ENCODE measurements at regions not wholly inside any gene's neighbourhood (a gene's known extent, or its start where the extent isn't known, plus 50 kb on each side); places are given as distances from the start of the nearest gene placed in this dataset.

DNA sequence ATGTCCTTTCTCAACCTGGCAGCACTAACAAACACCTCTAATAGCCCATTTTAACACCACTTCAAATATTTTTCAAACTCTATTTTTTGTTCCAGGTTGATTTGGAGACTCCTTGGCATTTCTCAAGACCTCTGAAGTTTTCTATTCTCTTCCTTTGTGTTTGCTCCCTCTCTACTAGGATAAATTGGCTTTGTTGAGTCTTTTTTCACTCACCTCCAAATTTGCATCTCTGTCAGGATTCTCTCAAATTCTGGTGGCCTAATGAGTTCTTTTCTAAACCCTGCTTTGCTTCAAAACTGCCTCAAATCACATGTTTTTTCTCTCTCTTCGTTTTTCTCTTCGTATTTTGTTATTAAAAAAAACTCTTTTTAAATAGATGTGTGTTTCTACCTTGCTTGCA, 582.2 kb upstream of the ADGRL4 start:
- DNase-seq (ENCODE audit: low spot score): no peak

- DNase-seq (ENCODE audit: low spot score): no peak
These were observed 580.7 kb upstream of the ADGRL4 start for GRCh38 chr1:79587229-79587628.

GRCh38 chr1:79585801-79586200, 579.3 kb upstream of the ADGRL4 start:
- DNase-seq (ENCODE audit: low spot score): no peak

GRCh38 chr1:79575424-79575823, 568.9 kb upstream of the ADGRL4 start:
- DNase-seq (ENCODE audit: low spot score): no peak

DNA sequence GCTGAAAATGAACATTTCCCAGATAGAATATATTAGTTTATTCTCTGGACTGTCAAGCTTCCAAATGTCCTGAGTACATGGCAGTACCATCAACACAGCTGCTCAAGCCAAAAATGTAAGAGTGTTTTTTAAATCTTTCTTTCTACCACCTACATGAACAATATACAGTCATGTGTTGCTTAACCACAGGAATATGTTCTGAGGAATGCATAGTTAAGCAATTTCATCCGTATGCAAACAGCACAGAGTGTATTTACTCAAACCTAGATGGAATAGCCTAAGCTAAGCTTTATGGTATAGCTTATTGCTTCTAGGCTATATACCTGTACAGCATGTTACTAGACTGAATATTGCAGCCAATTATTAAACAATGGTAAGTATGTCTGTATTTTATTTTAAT, 561.9 kb upstream of the ADGRL4 start:
- no peak for DNase-seq (ENCODE audit: low spot score)

GRCh38 chr1:79561521-79561978, 555.0 kb upstream of the ADGRL4 start:
- no peak for DNase-seq (ENCODE audit: low spot score)

- DNase-seq (ENCODE audit: low spot score): no peak
These were observed 549.7 kb upstream of the ADGRL4 start for GRCh38 chr1:79556189-79556588.

GRCh38 chr1:79554688-79555087, 548.2 kb upstream of the ADGRL4 start:
- DNase-seq (ENCODE audit: low spot score): peak; percentile 3

DNA sequence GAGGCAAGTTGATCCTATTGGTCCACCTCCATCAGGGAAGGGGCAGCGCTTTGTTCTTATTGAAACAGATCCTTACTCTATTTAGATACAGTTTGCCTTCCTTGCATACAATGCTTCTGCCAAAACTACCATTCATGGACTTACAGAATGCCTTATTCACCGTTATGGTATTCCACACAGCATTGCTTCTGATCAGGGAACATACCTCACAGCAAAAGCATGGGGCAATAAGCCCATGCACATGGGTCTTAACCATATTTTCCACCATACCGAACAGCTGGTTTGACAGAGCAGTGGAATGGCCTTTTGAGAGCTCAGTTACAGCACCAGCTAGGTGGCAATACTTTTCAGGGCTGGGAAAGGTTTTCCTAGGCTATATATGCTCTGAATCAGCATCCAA, 544.8 kb upstream of the ADGRL4 start:
- DNase-seq (ENCODE audit: low spot score): no peak

GRCh38 chr1:79550402-79550801, 543.9 kb upstream of the ADGRL4 start:
- no peak for DNase-seq (ENCODE audit: low spot score)

DNA sequence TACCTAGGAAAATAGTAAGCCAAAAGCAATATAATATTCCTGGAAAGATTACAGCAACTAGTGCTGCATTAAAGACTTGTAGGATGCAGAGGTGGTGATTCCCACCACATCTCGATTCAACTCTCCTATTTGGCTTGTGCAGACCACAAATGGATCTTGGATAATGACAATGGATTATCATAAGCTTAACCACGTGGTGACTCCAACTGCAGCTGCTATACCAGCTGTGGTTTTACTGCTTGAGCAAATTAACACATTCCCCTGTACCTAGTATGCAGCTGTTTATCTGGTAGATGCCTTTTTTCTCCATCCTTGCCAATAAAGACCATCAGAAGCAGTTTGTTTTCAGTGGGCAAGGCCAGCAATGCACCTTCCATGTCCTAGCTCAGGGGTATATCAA, 542.7 kb upstream of the ADGRL4 start:
- no peak for DNase-seq (ENCODE audit: low spot score)

DNA sequence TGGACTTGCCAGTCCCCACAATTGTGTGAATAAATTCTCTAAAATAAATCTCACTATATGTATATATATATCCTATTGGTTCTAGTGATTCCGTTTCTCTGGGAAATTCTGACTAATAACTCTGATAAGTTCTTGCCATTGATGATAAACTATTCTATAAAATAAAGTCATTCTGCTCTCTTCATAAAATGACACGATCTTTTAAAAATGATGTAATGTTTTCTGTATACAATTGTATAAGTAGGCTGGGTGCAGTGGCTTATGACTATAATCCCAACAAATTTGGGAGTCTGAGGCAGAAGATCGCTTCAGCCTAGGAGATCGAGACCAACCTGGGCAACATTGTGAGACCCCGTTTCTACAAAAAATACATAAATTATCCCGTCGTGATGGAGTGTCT, 541.0 kb upstream of the ADGRL4 start:
- no peak for DNase-seq (ENCODE audit: low spot score)

GRCh38 chr1:79543394-79543793, 536.9 kb upstream of the ADGRL4 start:
- no peak for DNase-seq (ENCODE audit: low spot score)

DNA sequence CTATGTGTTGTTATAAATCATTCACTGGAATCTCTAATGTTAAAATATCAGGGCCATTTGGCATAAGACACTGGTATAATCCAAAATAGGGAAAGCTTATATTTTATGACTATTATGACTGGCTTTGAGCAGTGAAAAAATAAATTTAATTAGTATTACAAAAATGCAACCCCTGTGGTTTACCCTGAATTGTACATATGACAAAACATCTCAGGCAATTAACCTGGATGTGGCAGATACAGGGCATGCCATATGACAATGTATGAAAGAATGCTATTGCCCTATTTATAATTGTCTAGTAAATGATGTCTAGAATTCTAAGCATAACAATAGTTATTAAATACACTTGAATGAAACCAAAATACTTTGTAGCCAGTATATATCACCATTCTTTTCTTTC, 532.5 kb upstream of the ADGRL4 start:
- no peak for DNase-seq (ENCODE audit: low spot score)

DNA sequence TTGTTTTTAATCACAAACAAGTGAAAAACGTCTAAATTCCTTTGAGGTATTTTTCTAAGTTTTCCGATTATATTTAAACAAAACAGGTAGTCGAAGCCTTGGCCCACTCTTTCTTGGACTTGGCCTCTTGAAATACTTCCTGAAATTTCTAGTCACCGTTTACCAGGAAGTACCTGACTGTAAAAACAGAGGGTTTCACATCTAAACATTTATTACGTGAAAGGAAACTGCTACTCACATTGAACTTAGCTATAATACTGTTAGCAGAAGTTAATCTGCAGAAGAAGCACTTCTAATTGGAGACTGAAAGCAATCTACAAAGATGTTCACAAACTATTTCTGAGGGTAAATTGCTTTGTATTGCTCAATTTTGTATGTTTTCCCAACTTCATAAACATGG, 526.0 kb upstream of the ADGRL4 start:
- DNase-seq (ENCODE audit: low spot score): no peak

- no peak for DNase-seq (ENCODE audit: low spot score)
These were observed 525.3 kb upstream of the ADGRL4 start for GRCh38 chr1:79531790-79532189.

- DNase-seq (ENCODE audit: low spot score): no peak
These were observed 523.9 kb upstream of the ADGRL4 start for GRCh38 chr1:79530476-79530875.

- DNase-seq (ENCODE audit: low spot score): no peak
These were observed 523.5 kb upstream of the ADGRL4 start for GRCh38 chr1:79530055-79530454.

- no peak for DNase-seq (ENCODE audit: low spot score)
These were observed 517.6 kb upstream of the ADGRL4 start for GRCh38 chr1:79524126-79524525.

- no peak for DNase-seq (ENCODE audit: low spot score)
These were observed 512.7 kb upstream of the ADGRL4 start for GRCh38 chr1:79519084-79519760.

GRCh38 chr1:79517470-79518224, 511.1 kb upstream of the ADGRL4 start:
- DNase-seq (ENCODE audit: low spot score): no peak

GRCh38 chr1:79507770-79508169, 501.2 kb upstream of the ADGRL4 start:
- no peak for DNase-seq (ENCODE audit: low spot score)

DNA sequence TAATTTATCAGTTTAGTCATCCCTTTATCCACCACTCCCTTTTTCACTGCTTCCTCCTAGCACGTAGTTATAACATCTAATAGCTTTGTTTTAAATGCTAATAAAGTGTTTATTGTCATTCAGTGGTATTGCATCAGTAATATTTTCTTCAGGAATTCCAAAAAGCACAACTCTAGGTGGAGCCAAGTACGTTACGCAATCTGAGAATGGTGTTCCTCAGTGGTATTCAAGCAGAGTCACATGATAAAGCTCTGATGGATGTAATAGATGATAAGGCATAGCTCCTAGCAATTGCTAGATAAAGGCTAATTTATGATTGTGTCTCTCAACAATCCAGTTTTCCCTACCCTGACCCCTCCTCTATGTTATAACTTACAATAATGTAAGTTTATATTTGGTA, 494.6 kb upstream of the ADGRL4 start:
- DNase-seq (ENCODE audit: low spot score): no peak

GRCh38 chr1:79499541-79499940, 493.0 kb upstream of the ADGRL4 start:
- DNase-seq (ENCODE audit: low spot score): no peak
